Gastrocnemius medialis (tissue), 4 donors: ENCODE measurements at regions not wholly inside any gene's neighbourhood (a gene's known extent, or its start where the extent isn't known, plus 50 kb on each side); places are given as distances from the start of the nearest gene placed in this dataset.

Source experiments
- CTCF ChIP-seq, 5 experiments: fragments of 450-650 bp in 3 of 5; fragments of 200-600 bp in 2 of 5; sonication (generic) in 2 of 5; IDR thresholded peaks in 4 of 5; conservative IDR thresholded peaks in 1 of 5; 1 replicate in 4 of 5; 2 replicates in 1 of 5; pipeline ENCODE4 v1.5.1; 2016 to 2019; ENCODE audit warnings: antibody characterized with exemption in 5 of 5, mild to moderate bottlenecking in 3 of 5, moderate library complexity in 3 of 5
- POLR2A ChIP-seq, 2 donors: fragments of 450-650 bp; IDR thresholded peaks; one replicate each; pipeline ENCODE4 v1.6.1; 2017; ENCODE audit warnings: antibody characterized with exemption in 2 of 2, mild to moderate bottlenecking in 2 of 2, moderate library complexity in 2 of 2

- TF ChIP-seq CTCF (IDR thresholded peaks at IDR 0.05 in 4 of 5, conservative IDR thresholded peaks at IDR 0.05 in 1 of 5), result no peak
- TF ChIP-seq POLR2A (IDR thresholded peaks at IDR 0.05), result no peak
Measured at GRCh38 chr3:127102587-127102986, 90.3 kb upstream of the PRR23E start.
